GM23338 (cell line): ENCODE measurements at regions not wholly inside any gene's neighbourhood (a gene's known extent, or its start where the extent isn't known, plus 50 kb on each side); places are given as distances from the start of the nearest gene placed in this dataset.

Experiments
- ATAC-seq: fragments of 200-7000 bp; cut with Tn5 transposase; 3 replicates; pipeline ENCODE4 v1.9.1; 2020
- DNase-seq: peaks from one replicate; pipeline ENCODE4 v3.0.0-alpha.2; 2015; ENCODE audit warnings: low spot score
- H2AFZ ChIP-seq: fragments of 200-600 bp; sonication (generic); 2 replicates; pipeline ENCODE4 v1.8.0; 2016; ENCODE audit warnings: antibody characterized with exemption, mild to moderate bottlenecking, moderate library complexity
- H3F3A ChIP-seq: fragments of 200-600 bp; sonication (generic); replicated peaks from 2 replicates; pipeline ENCODE4 v1.8.0; 2017; ENCODE audit warnings: antibody characterized with exemption, mixed run types, low read depth
- H3K27ac ChIP-seq: fragments of 200-600 bp; sonication (generic); 2 replicates; pipeline ENCODE4 v1.6.1; 2016; ENCODE audit warnings: low read depth
- H3K27me3 ChIP-seq: fragments of 200-600 bp; sonication (generic); 2 replicates; pipeline ENCODE4 v1.8.0; 2016; ENCODE audit warnings: mild to moderate bottlenecking, mixed run types, moderate library complexity; ENCODE audit not compliant: insufficient read depth
- H3K36me3 ChIP-seq: fragments of 200-600 bp; sonication (generic); 2 replicates; pipeline ENCODE4 v1.8.0; 2016; ENCODE audit warnings: mild to moderate bottlenecking; ENCODE audit not compliant: insufficient read depth
- H3K4me1 ChIP-seq: fragments of 200-600 bp; sonication (generic); 2 replicates; pipeline ENCODE4 v1.8.0; 2016; ENCODE audit warnings: mild to moderate bottlenecking, moderate library complexity; ENCODE audit not compliant: insufficient read depth
- H3K4me2 ChIP-seq: fragments of 200-600 bp; sonication (generic); 2 replicates; pipeline ENCODE4 v1.7.1; 2017; ENCODE audit warnings: mixed run types
- H3K4me3 ChIP-seq: fragments of 200-600 bp; sonication (generic); 2 replicates; pipeline ENCODE4 v1.6.1; 2016; ENCODE audit warnings: mixed run types
- H3K79me2 ChIP-seq: fragments of 200-600 bp; sonication (generic); replicated peaks from 2 replicates; pipeline ENCODE4 v1.8.0; 2017; ENCODE audit warnings: mild to moderate bottlenecking; ENCODE audit not compliant: insufficient read depth
- H3K9me2 ChIP-seq: fragments of 200-600 bp; sonication (generic); 2 replicates; pipeline ENCODE4 v1.8.0; 2017; ENCODE audit not compliant: insufficient read depth
- H4K20me1 ChIP-seq: fragments of 200-600 bp; sonication (generic); replicated peaks from 2 replicates; pipeline ENCODE4 v1.8.0; 2017; ENCODE audit warnings: mild to moderate bottlenecking; ENCODE audit not compliant: insufficient read depth
- H3K27ac Mint-ChIP-seq: 2 replicates; pipeline ENCODE4 v1.8.0; 2020; ENCODE audit warnings: inconsistent platforms, mild to moderate bottlenecking, moderate library complexity, mixed read lengths
- H3K27me3 Mint-ChIP-seq: 3 replicates; pipeline ENCODE4 v1.8.0; 2022; ENCODE audit warnings: low read depth, mild to moderate bottlenecking, moderate library complexity, mixed read lengths, inconsistent platforms; ENCODE audit not compliant: insufficient read depth, poor library complexity
- H3K36me3 Mint-ChIP-seq: 3 replicates; pipeline ENCODE4 v1.8.0; 2021; ENCODE audit warnings: low read depth, mild to moderate bottlenecking, inconsistent platforms, moderate library complexity, mixed read lengths
- H3K4me1 Mint-ChIP-seq: 3 replicates; pipeline ENCODE4 v1.8.0; 2020; ENCODE audit warnings: mild to moderate bottlenecking, inconsistent platforms, mixed read lengths
- H3K4me3 Mint-ChIP-seq: 3 replicates; pipeline ENCODE4 v1.8.0; 2021; ENCODE audit warnings: moderate library complexity, mild to moderate bottlenecking, inconsistent platforms, mixed read lengths
- H3K9me3 Mint-ChIP-seq: 3 replicates; pipeline ENCODE4 v1.8.0; 2020; ENCODE audit warnings: moderate library complexity, mild to moderate bottlenecking, inconsistent platforms, mixed read lengths
- CREB1 ChIP-seq: fragments of 250-450 bp; sonication (Bioruptor Pico); IDR thresholded peaks from 2 replicates; pipeline ENCODE4 v1.5.0; 2020; ENCODE audit warnings: low read depth, mild to moderate bottlenecking, moderate library complexity
- EZH2 ChIP-seq: fragments of 200-600 bp; sonication (generic); IDR thresholded peaks from one replicate; pipeline ENCODE4 v1.8.0; 2017; ENCODE audit warnings: antibody characterized with exemption, mild to moderate bottlenecking, low read depth; ENCODE audit not compliant: unreplicated experiment
- EZH2phosphoT487 ChIP-seq: fragments of 200-600 bp; sonication (generic); IDR thresholded peaks from one replicate; pipeline ENCODE4 v1.8.1; 2018; ENCODE audit warnings: antibody characterized with exemption; ENCODE audit not compliant: unreplicated experiment
- NANOG ChIP-seq: IDR thresholded peaks from 2 replicates; pipeline ENCODE4 v1.6.1; 2016; ENCODE audit warnings: antibody characterized with exemption, borderline replicate concordance
- TF ChIP-seq, protein P1 (sequence below): IDR thresholded peaks from one replicate; pipeline ENCODE4 v1.6.1; 2018; ENCODE audit warnings: antibody characterized with exemption; ENCODE audit not compliant: unreplicated experiment
- TF ChIP-seq, protein P2 (sequence below): fragments of 250-450 bp; sonication (Bioruptor Pico); IDR thresholded peaks from 2 replicates; pipeline ENCODE4 v1.5.0; 2020; ENCODE audit warnings: mild to moderate bottlenecking, moderate library complexity
- TF ChIP-seq, protein P3 (sequence below), 2 experiments: fragments of 200-600 bp in 1 of 2; sonication (generic) in 1 of 2; conservative IDR thresholded peaks; 2 replicates each; pipeline versions ENCODE4 v1.5.1 to v1.6.1; 2016 to 2017; ENCODE audit warnings: antibody characterized with exemption in 2 of 2, low read depth in 2 of 2, mild to moderate bottlenecking in 2 of 2, moderate library complexity in 1 of 2

DNA sequence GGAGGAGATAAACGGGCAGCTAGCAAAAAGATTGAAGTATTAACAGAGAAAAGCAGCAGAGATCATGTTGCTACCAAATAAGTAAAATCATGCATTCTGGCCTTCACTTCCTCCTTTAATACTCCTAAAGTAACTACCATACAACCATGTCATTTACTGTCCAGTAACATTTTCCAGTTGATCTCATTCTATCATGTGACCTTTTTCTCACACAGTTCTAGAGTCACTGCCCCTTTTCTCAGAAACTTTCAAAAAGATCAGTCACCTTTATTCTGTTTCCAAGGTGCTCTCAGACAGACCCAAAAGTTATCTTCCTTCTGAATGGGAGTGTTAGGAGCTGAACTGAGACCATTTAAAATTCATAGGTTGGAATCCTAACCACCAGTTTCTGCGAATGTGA, 984.4 kb downstream of the FAM181B start (continued):
- TF ChIP-seq, protein P1, sequence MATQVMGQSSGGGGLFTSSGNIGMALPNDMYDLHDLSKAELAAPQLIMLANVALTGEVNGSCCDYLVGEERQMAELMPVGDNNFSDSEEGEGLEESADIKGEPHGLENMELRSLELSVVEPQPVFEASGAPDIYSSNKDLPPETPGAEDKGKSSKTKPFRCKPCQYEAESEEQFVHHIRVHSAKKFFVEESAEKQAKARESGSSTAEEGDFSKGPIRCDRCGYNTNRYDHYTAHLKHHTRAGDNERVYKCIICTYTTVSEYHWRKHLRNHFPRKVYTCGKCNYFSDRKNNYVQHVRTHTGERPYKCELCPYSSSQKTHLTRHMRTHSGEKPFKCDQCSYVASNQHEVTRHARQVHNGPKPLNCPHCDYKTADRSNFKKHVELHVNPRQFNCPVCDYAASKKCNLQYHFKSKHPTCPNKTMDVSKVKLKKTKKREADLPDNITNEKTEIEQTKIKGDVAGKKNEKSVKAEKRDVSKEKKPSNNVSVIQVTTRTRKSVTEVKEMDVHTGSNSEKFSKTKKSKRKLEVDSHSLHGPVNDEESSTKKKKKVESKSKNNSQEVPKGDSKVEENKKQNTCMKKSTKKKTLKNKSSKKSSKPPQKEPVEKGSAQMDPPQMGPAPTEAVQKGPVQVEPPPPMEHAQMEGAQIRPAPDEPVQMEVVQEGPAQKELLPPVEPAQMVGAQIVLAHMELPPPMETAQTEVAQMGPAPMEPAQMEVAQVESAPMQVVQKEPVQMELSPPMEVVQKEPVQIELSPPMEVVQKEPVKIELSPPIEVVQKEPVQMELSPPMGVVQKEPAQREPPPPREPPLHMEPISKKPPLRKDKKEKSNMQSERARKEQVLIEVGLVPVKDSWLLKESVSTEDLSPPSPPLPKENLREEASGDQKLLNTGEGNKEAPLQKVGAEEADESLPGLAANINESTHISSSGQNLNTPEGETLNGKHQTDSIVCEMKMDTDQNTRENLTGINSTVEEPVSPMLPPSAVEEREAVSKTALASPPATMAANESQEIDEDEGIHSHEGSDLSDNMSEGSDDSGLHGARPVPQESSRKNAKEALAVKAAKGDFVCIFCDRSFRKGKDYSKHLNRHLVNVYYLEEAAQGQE: no peak
- no peak for TF ChIP-seq CREB1 (CRISPR knock-in tag)
- TF ChIP-seq NANOG: no peak

DNA sequence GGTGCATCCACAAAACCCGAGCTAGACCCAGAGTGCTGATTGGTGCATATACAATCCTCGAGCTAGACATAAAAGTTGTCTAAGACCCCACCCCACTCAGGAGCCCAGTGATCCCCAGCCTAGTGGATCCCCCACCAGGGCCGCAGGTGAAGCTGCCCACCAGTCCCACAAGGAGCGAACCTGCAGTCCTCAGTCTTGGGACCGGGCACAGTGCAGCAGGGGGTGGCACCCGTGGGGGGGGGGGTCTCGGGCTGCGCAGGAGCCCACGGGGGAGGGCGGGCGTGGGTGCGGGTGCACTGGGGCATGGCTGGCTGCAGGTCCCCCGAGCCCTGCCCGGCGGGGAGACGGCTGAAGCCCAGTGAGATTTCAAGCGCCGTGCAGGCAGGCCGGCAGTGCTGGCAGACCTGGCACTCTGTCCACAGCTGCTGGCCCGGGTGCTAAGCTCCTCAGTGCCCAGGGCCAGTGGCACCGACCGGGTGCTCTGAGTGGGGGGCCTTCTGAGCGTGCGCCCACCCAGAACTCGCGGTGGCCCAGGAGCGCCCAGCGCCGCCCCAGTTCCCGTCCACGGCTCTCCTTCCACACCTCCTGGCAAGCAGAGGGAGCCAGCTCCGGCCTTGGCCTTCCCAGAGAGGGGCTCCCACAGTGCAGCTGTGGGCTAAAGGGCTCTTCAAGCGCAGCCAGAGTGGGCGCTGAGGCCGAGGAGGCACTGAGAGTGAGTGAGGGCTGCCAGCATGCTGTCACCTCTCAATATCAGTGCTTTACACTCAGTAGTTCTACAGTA, 989.1 kb downstream of the FAM181B start:
- Histone ChIP-seq H3K4me3 (no peak overlapping the region), H3K79me2 (no peaks in the 10 kb centered on the region), H3K36me3 (no peaks in the 10 kb centered on the region), H3K9me2 (no peaks in the 10 kb centered on the region), H3K4me1 (no peaks in the 10 kb centered on the region), H2AFZ (no peak overlapping the region), H3K27me3 (no peaks in the 10 kb centered on the region), H3K27ac (no peak overlapping the region), H4K20me1 (no peaks in the 10 kb centered on the region), H3K4me2 (no peak overlapping the region), H3F3A (no peaks in the 10 kb centered on the region)
- peaks cover 1% of the 10 kb centered on the region for H3K27me3 Mint-ChIP-seq
- DNase-seq (no peak), ATAC-seq (no peak)
- no peaks in the 10 kb centered on the region; the same call in 2 of the 3 replicates for H3K4me1 Mint-ChIP-seq
- H3K36me3 Mint-ChIP-seq: peaks cover 5% of the 10 kb centered on the region; the same call in 2 of the 3 replicates
- peaks cover 7% of the 10 kb centered on the region; the same call in 2 of the 3 replicates for H3K9me3 Mint-ChIP-seq
- no peak overlapping the region for H3K4me3 Mint-ChIP-seq
- no peak overlapping the region for H3K27ac Mint-ChIP-seq
- TF ChIP-seq EZH2 (no peak), NANOG (no peak), EZH2phosphoT487 (no peak), CREB1 (CRISPR knock-in tag) (no peak)
- TF ChIP-seq, protein P2, sequence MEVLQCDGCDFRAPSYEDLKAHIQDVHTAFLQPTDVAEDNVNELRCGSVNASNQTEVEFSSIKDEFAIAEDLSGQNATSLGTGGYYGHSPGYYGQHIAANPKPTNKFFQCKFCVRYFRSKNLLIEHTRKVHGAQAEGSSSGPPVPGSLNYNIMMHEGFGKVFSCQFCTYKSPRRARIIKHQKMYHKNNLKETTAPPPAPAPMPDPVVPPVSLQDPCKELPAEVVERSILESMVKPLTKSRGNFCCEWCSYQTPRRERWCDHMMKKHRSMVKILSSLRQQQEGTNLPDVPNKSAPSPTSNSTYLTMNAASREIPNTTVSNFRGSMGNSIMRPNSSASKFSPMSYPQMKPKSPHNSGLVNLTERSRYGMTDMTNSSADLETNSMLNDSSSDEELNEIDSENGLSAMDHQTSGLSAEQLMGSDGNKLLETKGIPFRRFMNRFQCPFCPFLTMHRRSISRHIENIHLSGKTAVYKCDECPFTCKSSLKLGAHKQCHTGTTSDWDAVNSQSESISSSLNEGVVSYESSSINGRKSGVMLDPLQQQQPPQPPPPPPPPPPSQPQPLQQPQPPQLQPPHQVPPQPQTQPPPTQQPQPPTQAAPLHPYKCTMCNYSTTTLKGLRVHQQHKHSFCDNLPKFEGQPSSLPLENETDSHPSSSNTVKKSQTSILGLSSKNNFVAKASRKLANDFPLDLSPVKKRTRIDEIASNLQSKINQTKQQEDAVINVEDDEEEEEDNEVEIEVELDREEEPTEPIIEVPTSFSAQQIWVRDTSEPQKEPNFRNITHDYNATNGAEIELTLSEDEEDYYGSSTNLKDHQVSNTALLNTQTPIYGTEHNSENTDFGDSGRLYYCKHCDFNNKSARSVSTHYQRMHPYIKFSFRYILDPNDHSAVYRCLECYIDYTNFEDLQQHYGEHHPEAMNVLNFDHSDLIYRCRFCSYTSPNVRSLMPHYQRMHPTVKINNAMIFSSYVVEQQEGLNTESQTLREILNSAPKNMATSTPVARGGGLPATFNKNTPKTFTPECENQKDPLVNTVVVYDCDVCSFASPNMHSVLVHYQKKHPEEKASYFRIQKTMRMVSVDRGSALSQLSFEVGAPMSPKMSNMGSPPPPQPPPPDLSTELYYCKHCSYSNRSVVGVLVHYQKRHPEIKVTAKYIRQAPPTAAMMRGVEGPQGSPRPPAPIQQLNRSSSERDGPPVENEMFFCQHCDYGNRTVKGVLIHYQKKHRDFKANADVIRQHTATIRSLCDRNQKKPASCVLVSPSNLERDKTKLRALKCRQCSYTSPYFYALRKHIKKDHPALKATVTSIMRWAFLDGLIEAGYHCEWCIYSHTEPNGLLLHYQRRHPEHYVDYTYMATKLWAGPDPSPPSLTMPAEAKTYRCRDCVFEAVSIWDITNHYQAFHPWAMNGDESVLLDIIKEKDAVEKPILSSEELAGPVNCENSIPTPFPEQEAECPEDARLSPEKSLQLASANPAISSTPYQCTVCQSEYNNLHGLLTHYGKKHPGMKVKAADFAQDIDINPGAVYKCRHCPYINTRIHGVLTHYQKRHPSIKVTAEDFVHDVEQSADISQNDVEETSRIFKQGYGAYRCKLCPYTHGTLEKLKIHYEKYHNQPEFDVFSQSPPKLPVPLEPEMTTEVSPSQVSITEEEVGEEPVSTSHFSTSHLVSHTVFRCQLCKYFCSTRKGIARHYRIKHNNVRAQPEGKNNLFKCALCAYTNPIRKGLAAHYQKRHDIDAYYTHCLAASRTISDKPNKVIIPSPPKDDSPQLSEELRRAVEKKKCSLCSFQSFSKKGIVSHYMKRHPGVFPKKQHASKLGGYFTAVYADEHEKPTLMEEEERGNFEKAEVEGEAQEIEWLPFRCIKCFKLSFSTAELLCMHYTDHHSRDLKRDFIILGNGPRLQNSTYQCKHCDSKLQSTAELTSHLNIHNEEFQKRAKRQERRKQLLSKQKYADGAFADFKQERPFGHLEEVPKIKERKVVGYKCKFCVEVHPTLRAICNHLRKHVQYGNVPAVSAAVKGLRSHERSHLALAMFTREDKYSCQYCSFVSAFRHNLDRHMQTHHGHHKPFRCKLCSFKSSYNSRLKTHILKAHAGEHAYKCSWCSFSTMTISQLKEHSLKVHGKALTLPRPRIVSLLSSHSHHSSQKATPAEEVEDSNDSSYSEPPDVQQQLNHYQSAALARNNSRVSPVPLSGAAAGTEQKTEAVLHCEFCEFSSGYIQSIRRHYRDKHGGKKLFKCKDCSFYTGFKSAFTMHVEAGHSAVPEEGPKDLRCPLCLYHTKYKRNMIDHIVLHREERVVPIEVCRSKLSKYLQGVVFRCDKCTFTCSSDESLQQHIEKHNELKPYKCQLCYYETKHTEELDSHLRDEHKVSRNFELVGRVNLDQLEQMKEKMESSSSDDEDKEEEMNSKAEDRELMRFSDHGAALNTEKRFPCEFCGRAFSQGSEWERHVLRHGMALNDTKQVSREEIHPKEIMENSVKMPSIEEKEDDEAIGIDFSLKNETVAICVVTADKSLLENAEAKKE (CRISPR knock-in tag): no peak
- TF ChIP-seq, protein P1: no peak
- TF ChIP-seq, protein P3, sequence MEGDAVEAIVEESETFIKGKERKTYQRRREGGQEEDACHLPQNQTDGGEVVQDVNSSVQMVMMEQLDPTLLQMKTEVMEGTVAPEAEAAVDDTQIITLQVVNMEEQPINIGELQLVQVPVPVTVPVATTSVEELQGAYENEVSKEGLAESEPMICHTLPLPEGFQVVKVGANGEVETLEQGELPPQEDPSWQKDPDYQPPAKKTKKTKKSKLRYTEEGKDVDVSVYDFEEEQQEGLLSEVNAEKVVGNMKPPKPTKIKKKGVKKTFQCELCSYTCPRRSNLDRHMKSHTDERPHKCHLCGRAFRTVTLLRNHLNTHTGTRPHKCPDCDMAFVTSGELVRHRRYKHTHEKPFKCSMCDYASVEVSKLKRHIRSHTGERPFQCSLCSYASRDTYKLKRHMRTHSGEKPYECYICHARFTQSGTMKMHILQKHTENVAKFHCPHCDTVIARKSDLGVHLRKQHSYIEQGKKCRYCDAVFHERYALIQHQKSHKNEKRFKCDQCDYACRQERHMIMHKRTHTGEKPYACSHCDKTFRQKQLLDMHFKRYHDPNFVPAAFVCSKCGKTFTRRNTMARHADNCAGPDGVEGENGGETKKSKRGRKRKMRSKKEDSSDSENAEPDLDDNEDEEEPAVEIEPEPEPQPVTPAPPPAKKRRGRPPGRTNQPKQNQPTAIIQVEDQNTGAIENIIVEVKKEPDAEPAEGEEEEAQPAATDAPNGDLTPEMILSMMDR (conservative IDR thresholded peaks at IDR 0.05; ENCODE audit: low read depth in 2 of 2): no peak
